BE2C (cell line): ENCODE measurements at regions not wholly inside any gene's neighbourhood (a gene's known extent, or its start where the extent isn't known, plus 50 kb on each side); places are given as distances from the start of the nearest gene placed in this dataset.

ENCODE experiments used
- DNase-seq: peaks from one replicate; pipeline ENCODE4 v3.0.0-alpha.2; 2020
- H3K27me3 ChIP-seq: fragments of 250-450 bp; sonication (Bioruptor Pico); 2 replicates; pipeline ENCODE4 v1.5.1; 2020; ENCODE audit warnings: mild to moderate bottlenecking
- H3K36me3 ChIP-seq: fragments of 250-450 bp; sonication (Bioruptor Pico); 2 replicates; pipeline ENCODE4 v1.5.1; 2020; ENCODE audit warnings: mild to moderate bottlenecking
- H3K4me1 ChIP-seq: fragments of 250-450 bp; sonication (Bioruptor Pico); 2 replicates; pipeline ENCODE4 v1.5.1; 2020
- H3K4me3 ChIP-seq: 2 replicates; pipeline ENCODE4 v1.5.1; 2011; ENCODE audit warnings: low read depth, low read length
- H3K9me3 ChIP-seq: fragments of 250-450 bp; sonication (Bioruptor Pico); 2 replicates; pipeline ENCODE4 v1.5.1; 2020
- TF ChIP-seq, protein P1 (sequence below): IDR thresholded peaks from 2 replicates; pipeline ENCODE4 v1.5.1; 2012; ENCODE audit warnings: mild to moderate bottlenecking, low read depth, low read length

DNA sequence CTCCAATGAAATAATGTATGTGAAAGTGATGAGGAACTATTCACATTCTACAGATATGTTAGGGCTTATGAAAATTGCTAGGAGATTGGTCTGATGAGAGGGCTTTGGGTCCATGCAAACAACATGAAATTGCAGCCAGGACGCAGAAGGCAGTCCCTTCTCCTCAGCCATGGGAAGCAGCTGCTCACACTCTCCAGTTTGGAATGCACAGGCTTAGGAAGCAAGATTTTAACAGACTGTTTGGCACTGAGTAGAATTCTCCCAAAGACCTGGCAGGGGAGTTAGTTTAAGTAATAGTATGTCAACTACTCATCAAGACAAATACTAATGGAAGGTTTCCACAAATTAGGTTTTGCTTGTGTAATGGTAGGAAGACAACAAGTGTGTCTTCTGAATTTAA, 500.7 kb upstream of the ARRDC4 start:
- Histone ChIP-seq H3K36me3 (no peaks in the 10 kb centered on the region), H3K27me3 (no peaks in the 10 kb centered on the region), H3K4me1 (no peaks in the 10 kb centered on the region), H3K9me3 (no peaks in the 10 kb centered on the region), H3K4me3 (no peak overlapping the region)
- TF ChIP-seq, protein P1, sequence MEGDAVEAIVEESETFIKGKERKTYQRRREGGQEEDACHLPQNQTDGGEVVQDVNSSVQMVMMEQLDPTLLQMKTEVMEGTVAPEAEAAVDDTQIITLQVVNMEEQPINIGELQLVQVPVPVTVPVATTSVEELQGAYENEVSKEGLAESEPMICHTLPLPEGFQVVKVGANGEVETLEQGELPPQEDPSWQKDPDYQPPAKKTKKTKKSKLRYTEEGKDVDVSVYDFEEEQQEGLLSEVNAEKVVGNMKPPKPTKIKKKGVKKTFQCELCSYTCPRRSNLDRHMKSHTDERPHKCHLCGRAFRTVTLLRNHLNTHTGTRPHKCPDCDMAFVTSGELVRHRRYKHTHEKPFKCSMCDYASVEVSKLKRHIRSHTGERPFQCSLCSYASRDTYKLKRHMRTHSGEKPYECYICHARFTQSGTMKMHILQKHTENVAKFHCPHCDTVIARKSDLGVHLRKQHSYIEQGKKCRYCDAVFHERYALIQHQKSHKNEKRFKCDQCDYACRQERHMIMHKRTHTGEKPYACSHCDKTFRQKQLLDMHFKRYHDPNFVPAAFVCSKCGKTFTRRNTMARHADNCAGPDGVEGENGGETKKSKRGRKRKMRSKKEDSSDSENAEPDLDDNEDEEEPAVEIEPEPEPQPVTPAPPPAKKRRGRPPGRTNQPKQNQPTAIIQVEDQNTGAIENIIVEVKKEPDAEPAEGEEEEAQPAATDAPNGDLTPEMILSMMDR: no peak
- no peak for DNase-seq

DNA sequence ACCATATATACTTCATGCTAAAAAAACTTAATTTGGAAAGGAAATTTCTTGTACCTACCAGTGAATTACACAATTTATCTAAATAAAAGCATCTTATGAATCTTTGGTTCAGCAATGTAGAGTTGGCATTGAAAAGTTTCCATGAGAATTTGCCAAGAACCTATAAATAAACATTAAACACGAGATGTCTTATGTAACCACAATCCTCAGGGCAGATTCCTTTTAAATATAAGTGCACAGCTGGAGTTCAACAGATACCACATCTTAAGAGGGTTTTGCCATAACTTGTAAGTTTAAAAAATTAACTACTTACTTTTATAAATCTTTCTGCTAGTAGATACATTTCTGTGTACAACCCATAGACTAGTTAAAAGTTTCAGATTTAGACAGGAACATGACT, 499.3 kb upstream of the ARRDC4 start:
- no peaks in the 10 kb centered on the region for H3K27me3 ChIP-seq
- H3K4me1 ChIP-seq: no peaks in the 10 kb centered on the region
- DNase-seq: no peak
- H3K36me3 ChIP-seq: no peaks in the 10 kb centered on the region
- H3K9me3 ChIP-seq: no peaks in the 10 kb centered on the region
- TF ChIP-seq, protein P1: no peak
- H3K4me3 ChIP-seq: no peak overlapping the region

DNA sequence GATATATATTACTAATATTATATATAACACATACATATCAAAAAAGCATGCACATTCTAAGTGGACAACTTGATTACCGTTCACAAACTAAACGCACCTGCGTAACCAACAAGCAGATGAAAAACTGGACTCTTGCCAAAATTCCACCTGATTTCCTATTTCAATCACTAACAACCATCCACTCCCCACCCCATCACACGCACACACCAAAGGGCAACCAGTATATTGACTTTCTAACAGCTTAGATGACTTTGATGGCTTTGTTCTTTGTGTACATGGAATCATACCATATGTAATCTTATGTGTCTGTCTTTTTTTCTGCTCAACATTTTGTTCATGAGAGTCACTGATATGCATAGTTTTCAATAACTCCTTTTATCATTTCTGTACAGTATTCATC, 496.8 kb upstream of the ARRDC4 start:
- TF ChIP-seq, protein P1: no peak

DNA sequence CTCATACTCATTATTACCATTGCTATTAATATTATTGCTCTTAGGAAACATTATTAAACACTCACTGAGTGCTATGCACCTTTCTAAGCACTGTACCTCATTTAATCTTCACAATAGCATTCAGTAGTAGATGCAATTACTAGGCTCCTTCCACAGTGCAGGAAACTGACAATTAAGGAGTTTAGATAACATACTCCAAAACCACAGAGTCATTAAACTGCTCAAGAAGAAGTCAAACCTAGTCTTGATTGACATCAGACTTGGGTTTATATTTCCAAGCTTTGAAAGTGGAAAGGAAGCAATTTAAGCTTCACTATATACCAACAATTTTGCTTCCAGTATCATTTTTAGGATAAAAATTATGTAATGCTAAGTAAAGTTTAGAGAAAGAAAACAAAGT, 490.1 kb upstream of the ARRDC4 start:
- DNase-seq: no peak
- no peaks in the 10 kb centered on the region for H3K36me3 ChIP-seq
- TF ChIP-seq, protein P1: no peak
- H3K27me3 ChIP-seq: no peaks in the 10 kb centered on the region
- 0 out of 2 replicates have a peak, but pooled peaks cover 2% of the 10 kb centered on the region for H3K9me3 ChIP-seq
- H3K4me3 ChIP-seq: no peak overlapping the region
- H3K4me1 ChIP-seq: no peaks in the 10 kb centered on the region

More for the DNA sequence above, 496.8 kb upstream of the ARRDC4 start:
- Histone ChIP-seq H3K4me1 (no peaks in the 10 kb centered on the region), H3K4me3 (no peak overlapping the region), H3K9me3 (no peaks in the 10 kb centered on the region), H3K27me3 (no peaks in the 10 kb centered on the region), H3K36me3 (no peaks in the 10 kb centered on the region)
- DNase-seq: no peak

DNA sequence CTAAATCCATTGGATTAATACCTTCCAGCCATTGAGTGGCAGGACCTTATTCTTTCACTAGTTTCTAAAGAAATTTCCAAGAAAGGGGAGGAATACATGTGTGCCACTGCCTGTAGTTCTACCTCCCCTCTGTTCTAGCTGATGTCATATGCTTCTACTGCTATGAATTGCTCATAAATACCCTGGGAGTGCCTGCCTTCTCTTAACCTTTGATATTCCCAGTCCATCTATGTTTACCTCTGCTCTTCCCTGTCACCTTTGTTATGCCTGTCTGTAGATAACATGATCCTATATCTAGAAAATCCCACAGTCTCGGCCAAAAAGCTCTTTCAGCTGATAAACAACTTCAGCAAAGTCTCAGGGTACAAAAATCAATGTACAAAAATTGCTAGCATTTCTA, 486.9 kb upstream of the ARRDC4 start:
- DNase-seq: no peak
- 0 out of 2 replicates have a peak, but pooled peaks cover 2% of the 10 kb centered on the region for H3K9me3 ChIP-seq
- TF ChIP-seq, protein P1: no peak
- no peaks in the 10 kb centered on the region for H3K4me1 ChIP-seq
- H3K27me3 ChIP-seq: no peaks in the 10 kb centered on the region
- H3K36me3 ChIP-seq: no peaks in the 10 kb centered on the region
- H3K4me3 ChIP-seq: no peak overlapping the region

DNA sequence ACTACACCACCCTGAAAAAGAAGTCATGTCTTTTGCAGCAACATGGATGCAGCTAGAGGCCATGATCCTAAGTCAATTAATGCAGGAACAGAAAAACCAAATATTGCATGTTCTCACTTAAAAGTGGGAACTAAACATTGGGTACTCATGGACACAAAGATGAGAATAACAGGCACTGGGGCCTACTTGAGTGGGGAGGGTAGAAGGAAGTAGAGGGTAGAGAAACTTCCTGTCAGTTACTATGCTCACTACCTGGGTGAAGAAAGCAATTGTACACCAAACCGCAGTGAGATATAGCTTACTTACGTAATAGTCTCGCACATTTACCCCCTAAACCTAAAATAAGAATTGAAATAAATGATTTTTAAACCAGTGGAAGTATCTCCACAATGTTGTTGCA, 480.5 kb upstream of the ARRDC4 start:
- H3K4me3 ChIP-seq: no peak overlapping the region
- DNase-seq: no peak
- no peaks in the 10 kb centered on the region for H3K4me1 ChIP-seq
- H3K9me3 ChIP-seq: no peaks in the 10 kb centered on the region
- no peaks in the 10 kb centered on the region for H3K36me3 ChIP-seq
- TF ChIP-seq, protein P1: no peak
- no peaks in the 10 kb centered on the region for H3K27me3 ChIP-seq
